Natural killer cell treated with Interleukin-12 subunit alpha and Interleukin-12 subunit beta and Interleukin-15 and Interleukin-18, amount 100 ng/mL, for 72 hours (primary cell): ENCODE measurements at regions not wholly inside any gene's neighbourhood (a gene's known extent, or its start where the extent isn't known, plus 50 kb on each side); places are given as distances from the start of the nearest gene placed in this dataset.
"Not testable (repeated sequence)": the region's sequence is repeated elsewhere in the genome, so short reads cannot be mapped to it uniquely, and the experiment has no call there.

Experiments
- ATAC-seq, 2 donors: fragments of 150-1000 bp; cut with Tn5 transposase in 1 of 2; sonication (Bioruptor Pico), chemical (Tn5 transposase) in 1 of 2; 2 replicates each; pipeline ENCODE4 v1.10.0; 2021
- DNase-seq: peaks from one replicate; pipeline ENCODE4 v3.0.0; 2022; ENCODE audit warnings: low spot score
- H3K27ac Mint-ChIP-seq, 2 donors: 1 replicate in 1 of 2; 2 replicates in 1 of 2; pipeline ENCODE4 v1.8.0; 2022; ENCODE audit warnings: mixed read lengths in 2 of 2, mild to moderate bottlenecking in 1 of 2, moderate library complexity in 1 of 2
- H3K27me3 Mint-ChIP-seq, 2 donors: 1 replicate in 1 of 2; 2 replicates in 1 of 2; pipeline ENCODE4 v1.8.0; 2022; ENCODE audit warnings: mixed read lengths in 2 of 2
- H3K36me3 Mint-ChIP-seq: one replicate; pipeline ENCODE4 v1.8.0; 2022; ENCODE audit warnings: mixed read lengths
- H3K4me1 Mint-ChIP-seq, 2 donors: 1 replicate in 1 of 2; 2 replicates in 1 of 2; pipeline ENCODE4 v1.8.0; 2022; ENCODE audit warnings: low read depth in 2 of 2, mixed read lengths in 2 of 2, mild to moderate bottlenecking in 1 of 2
- H3K4me3 Mint-ChIP-seq: one replicate; pipeline ENCODE4 v1.8.0; 2022; ENCODE audit warnings: mixed read lengths
- H3K9me3 Mint-ChIP-seq: 2 replicates; pipeline ENCODE4 v1.8.0; 2022; ENCODE audit warnings: mixed read lengths

DNA sequence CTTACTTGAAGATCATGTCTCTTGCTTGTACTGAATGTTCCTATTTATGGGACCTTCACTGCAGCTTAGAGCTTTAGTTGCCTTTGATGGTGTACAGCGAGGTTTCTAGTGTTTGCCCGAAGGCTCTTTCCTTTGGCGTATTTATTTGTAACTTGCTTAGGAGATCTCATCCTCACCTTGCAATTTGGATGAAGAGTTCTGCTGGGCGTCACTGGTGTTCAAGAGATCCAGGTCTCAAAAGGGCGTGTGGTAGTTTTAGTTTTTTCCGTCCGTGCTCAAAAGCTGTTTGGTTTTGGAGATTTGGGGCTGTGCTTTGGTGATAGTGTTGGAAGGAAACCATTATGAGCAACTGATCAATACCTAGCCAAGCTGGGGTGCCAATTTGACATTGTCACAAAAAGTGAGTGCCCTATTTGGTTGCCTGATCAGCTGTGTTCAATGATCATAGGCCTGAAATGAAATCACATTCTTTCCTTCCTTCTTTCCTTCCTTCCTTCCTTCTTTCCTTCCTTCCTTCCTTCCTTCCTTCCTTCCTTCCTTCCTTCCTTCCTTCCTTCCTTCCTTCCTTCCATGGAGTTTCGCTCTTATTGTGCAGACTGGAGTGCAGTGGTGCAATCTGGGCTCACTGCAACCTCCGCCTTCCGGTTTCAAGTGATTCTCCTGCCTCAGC, 69.7 kb upstream of the GRAMD1B start:
- DNase-seq (no peak), ATAC-seq (no peak)
- peaks cover 6% of the 10 kb centered on the region for H3K36me3 Mint-ChIP-seq
- H3K4me3 Mint-ChIP-seq = peak overlapping the region; percentile 79
- peaks cover 22 to 24% of the 10 kb centered on the region in 2 donors for H3K27me3 Mint-ChIP-seq
- H3K27ac Mint-ChIP-seq = no peak overlapping the region
- no peaks in the 10 kb centered on the region for H3K9me3 Mint-ChIP-seq
- H3K4me1 Mint-ChIP-seq = peaks cover 15 to 54% of the 10 kb centered on the region in 2 donors

DNA sequence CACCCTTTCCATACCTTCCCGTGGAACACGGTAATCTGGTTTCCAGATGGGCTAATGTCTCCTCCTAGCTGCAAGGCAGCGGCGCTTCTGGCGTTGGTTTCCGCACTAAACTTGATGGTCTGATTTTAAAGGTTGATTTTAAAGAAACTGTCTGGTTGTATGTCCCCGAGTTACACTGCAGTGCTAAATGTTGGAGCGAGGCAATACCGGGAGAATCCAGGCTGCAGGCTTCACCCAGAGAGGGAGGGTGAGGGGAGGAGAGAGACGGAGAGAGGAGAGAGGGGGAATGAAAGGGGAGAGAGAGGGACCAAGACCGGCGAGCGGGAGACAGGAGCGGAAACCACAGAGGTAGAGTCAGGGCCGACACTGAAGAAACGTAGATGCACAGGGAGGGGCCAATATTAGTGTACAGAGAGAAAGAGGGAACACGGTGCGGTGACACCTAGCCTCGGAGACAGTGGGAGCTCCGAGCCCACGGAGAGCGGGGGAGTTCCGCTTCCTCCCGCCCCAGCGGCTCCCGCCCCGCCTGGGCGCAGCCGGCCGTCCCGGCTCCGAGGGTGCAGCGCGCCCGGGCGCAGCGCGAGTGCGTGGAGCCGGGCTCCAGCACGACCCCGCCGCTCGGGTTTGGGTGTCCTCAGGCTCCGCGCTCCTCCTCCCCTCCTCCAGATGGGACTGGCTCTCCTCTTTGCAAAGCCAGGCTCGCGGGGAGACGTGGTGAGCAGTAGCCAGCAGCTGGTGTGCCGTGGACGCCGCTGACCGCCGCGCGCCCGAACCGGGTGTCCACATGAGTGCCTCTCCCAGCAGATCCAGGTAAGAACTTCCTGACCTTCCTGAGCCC, 71.9 kb upstream of the GRAMD1B start:
- H3K27ac Mint-ChIP-seq = peak overlapping the region; percentile 2 to 64
- H3K27me3 Mint-ChIP-seq = peaks cover 19 to 22% of the 10 kb centered on the region in 2 donors
- H3K4me3 Mint-ChIP-seq = peak overlapping the region; percentile 92
- DNase-seq (no peak), ATAC-seq (peak; percentile 81 to 87)
- peaks cover 6% of the 10 kb centered on the region for H3K36me3 Mint-ChIP-seq
- H3K4me1 Mint-ChIP-seq = peaks cover 10 to 36% of the 10 kb centered on the region in 2 donors
- no peaks in the 10 kb centered on the region for H3K9me3 Mint-ChIP-seq

DNA sequence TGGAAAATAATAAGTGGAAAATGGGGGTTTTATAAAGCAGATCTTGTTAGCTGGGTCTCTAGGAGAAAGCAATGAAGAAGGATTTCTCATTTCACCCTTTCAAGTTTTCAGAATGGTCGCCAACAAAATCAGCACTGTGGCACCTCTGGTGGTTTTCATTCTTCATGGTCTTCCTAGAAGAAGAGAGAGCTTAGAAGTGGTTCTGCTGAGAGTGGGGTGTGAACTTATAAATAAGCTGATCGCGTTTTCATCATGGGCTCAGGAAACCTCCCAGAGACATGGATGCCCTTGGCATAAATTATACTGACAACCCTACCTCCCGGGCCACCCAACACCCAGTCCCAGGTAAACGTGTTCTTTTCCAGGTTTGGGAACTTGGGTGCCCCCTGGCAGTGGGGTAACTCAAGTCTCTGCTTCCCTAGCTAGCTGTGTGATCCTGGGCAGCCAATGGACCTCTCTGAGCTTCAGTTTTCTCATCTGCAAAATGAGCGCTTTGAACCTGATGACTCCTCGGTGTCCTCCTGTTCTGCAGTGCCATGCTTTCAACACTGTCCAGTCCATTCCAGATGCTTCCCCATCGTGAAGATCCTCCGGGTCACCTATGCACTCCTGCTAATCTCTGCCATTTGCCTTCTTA, 72.6 kb upstream of the GRAMD1B start:
- Mint-ChIP-seq H3K36me3 (peaks cover 6% of the 10 kb centered on the region), H3K4me3 (peak overlapping the region; percentile 92), H3K9me3 (no peaks in the 10 kb centered on the region), H3K27ac (peak overlapping the region; percentile 5 to 64), H3K4me1 (peaks cover 10 to 36% of the 10 kb centered on the region in 2 donors), H3K27me3 (peaks cover 24 to 29% of the 10 kb centered on the region in 2 donors)
- ATAC-seq (peak; percentile 47 to 52), DNase-seq (no peak)

DNA sequence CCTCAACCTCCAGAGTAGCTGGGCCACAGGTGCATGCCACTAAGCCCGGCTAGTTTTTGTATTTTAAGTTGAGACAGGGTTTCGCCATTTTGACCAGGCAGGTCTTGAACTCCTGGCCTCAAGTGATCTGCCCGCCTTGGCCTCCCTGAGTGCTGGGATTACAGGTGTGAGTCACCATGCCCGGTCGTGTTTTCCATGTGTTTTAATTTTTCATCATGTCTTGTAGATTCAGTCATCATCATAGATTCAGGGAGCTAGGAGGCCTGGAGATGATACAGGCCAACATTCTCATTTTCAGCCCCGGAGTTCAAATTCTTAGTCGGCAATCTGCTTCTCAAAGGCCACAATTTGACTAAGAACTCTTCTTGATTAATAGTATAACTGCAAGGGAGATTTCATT, 73.5 kb upstream of the GRAMD1B start:
- peaks cover 24 to 26% of the 10 kb centered on the region in 2 donors for H3K27me3 Mint-ChIP-seq
- H3K4me3 Mint-ChIP-seq = peak overlapping the region; percentile 92
- H3K9me3 Mint-ChIP-seq = no peaks in the 10 kb centered on the region
- peaks cover 6% of the 10 kb centered on the region for H3K36me3 Mint-ChIP-seq
- peak overlapping the region in 1 of 2 donors; percentile 64 for H3K27ac Mint-ChIP-seq
- no peak for DNase-seq
- no peak for ATAC-seq
- H3K4me1 Mint-ChIP-seq = peaks cover 9 to 34% of the 10 kb centered on the region in 2 donors

DNA sequence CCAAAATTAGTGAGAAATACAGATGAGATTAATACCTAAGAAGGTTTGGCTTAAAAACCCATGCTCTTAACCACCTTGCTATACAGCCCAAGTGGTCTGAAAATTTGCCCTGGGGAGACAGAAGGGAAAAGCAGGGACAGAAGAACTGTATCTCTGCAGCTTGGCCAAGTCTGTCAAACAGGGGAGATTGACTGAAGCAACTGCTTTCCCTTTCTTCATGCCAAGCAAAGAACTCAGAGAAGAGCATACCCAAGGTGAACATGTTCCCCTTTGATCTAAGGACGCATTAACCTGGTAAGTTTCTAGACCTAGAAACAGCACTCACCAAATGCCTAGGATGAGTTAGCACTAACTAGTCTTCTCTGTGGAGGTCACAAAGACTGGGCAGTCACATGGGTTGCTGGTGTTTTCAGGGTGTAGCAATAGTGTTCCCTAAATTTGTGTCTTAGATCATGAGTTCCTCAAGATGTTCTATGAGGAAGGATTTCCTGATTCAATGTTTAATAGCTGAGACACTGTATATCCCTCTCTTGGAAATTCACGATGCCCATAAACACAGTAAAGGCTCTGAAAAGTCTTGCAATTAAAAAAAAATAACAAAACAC, 75.6 kb upstream of the GRAMD1B start:
- ATAC-seq (no peak), DNase-seq (no peak)
- Mint-ChIP-seq H3K27me3 (peaks cover 12 to 14% of the 10 kb centered on the region in 2 donors), H3K9me3 (no peaks in the 10 kb centered on the region), H3K4me3 (no peak overlapping the region), H3K36me3 (no peaks in the 10 kb centered on the region), H3K27ac (no peak overlapping the region), H3K4me1 (peaks cover 7 to 19% of the 10 kb centered on the region in 2 donors)

DNA sequence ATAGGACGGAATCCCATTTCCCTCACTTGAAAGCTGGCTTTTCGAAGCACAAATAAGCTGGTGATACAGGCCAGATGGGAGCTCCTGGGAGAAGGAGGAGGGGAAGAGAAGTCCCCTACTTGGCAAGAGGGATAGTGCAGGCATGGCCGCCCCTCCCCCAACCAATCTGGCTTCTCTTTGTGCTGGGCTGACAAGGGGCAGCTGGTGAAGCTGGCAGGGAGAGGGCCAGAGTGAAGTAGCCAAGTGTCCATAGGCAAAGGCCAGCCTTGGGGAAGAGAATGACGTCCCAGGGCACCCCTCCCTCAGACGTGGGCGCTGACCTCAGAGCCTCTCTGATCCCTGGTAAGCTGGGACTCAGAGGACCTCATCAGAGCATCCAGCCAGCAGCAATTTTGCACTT, 78.7 kb upstream of the GRAMD1B start:
- ATAC-seq = no peak
- H3K36me3 Mint-ChIP-seq = no peaks in the 10 kb centered on the region
- H3K9me3 Mint-ChIP-seq = no peaks in the 10 kb centered on the region
- no peak for DNase-seq
- H3K4me3 Mint-ChIP-seq = no peak overlapping the region
- H3K27me3 Mint-ChIP-seq = peaks cover 7 to 12% of the 10 kb centered on the region in 2 donors
- H3K4me1 Mint-ChIP-seq = peaks cover under 1 to 3% of the 10 kb centered on the region in 2 donors
- H3K27ac Mint-ChIP-seq = no peak overlapping the region

DNA sequence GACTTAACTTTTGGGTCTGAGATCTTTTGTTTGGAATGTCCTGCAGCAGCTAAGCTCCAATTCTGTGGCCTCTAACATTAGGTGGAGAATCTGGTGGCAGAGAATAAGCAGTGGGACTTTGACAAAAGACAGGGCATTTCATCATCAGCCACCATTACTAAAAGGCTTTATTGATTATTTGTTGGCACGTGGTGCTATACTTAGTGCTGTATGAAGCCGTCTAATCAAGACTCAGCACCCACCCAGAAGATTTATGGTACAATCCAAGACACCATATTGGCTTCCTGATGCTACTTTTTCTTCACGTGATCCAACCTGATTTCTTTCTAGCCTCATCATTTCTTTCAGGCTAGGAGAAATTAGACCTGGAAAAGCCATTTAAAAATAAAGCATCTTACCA, 80.7 kb upstream of the GRAMD1B start:
- Mint-ChIP-seq H3K27me3 (peaks cover 7 to 12% of the 10 kb centered on the region in 2 donors), H3K4me1 (peaks cover 0 to 3% of the 10 kb centered on the region in 2 donors), H3K9me3 (no peaks in the 10 kb centered on the region), H3K4me3 (no peak overlapping the region), H3K36me3 (no peaks in the 10 kb centered on the region), H3K27ac (no peak overlapping the region)
- ATAC-seq (no peak), DNase-seq (no peak)

DNA sequence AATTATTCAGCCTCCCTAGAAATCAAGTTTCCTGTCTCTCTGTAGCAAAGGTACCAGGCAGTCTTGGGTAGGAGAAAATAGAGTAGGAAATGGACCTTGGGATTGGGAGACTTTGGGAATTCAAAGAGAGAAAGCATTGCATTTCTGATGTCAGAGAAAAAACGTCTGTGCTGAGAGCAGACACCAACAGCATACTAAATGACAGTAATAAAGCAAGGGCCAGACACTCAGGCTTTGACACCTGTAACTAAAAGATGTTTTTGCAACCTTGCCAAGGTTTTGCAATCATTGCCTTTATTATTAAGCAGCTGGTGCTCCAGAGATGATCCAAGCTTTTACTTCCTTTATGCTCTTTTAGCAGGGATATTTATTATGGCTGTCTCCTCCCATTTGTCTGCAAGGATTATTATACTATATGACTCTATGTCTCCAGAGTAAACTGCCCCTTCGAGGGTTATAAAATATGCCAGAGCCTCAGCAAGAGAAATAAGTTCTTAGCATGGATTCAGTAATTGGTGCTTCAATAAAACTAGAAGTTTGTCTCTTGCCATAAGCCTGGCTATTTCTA, 85.2 kb upstream of the GRAMD1B start:
- Mint-ChIP-seq H3K36me3 (peaks cover 5% of the 10 kb centered on the region), H3K4me3 (no peak overlapping the region), H3K27me3 (peaks cover 0 to 12% of the 10 kb centered on the region in 2 donors), H3K4me1 (peaks cover 0 to 3% of the 10 kb centered on the region in 2 donors), H3K9me3 (no peaks in the 10 kb centered on the region), H3K27ac (no peak overlapping the region)
- DNase-seq (no peak), ATAC-seq (no peak)

DNA sequence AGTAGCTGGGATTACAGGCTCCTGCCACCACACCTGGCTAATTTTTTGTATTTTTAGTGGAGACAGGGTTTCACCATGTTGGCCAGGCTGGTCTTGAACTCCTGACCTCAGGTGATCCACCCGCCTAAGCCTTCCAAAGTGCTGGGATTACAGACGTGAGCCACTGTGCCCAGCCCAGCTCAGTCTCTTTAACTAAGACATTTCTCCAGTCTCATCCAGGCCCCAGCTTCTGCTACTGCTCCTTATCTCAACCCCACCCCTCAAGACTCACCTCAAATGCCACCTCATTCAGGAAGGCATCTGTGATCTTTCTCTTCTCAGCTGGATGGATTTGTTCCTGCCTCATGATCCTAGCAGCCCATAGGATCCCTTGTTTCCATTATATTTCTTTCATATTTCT, 85.9 kb upstream of the GRAMD1B start:
- H3K4me3 Mint-ChIP-seq = not testable (repeated sequence)
- H3K27me3 Mint-ChIP-seq = peaks cover 0 to 12% of the 10 kb centered on the region in 2 donors

DNA sequence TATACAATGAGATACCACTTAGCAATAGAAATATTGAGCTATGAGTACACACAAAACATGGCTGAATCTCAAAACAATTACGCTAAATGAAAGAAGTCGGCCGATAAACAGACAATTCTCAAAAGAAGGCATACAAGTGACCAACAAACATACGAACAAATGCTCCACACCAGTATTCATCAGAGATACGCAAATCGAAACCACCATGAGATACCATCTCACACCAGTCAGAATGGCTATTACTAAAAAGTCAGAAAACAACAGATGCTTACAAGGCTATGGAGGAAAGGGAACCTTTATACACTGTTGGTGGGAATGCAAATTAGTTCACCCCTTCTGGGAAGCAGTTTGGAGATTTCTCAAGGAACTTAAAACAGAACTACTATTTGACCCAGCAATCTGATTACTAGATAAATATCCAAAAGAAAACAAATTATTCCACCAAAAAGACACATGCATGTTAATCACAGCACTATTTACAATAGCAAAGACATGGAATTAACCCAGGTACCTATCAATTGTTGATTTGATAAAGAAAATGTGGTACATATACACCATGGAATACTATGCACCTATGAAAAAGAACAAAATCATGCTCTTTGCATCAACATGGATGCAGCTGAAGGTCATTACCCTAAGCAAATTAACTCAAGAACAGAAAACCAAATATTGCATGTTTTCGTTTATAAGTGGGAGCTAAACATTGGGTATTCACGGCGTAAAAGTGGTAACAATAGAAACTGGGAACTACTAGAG, 90.9 kb upstream of the GRAMD1B start:
- peak in 1 of 2 donors; percentile 67 for ATAC-seq
- Mint-ChIP-seq H3K4me1 (peaks cover 0 to 13% of the 10 kb centered on the region in 2 donors), H3K36me3 (peaks cover 9% of the 10 kb centered on the region), H3K9me3 (no peaks in the 10 kb centered on the region), H3K27ac (no peak overlapping the region), H3K27me3 (peaks cover 0 to 16% of the 10 kb centered on the region in 2 donors), H3K4me3 (no peak overlapping the region)
- no peak for DNase-seq

More for the DNA sequence above, 85.9 kb upstream of the GRAMD1B start:
- not testable (repeated sequence) for DNase-seq, H3K9me3 Mint-ChIP-seq, H3K4me1 Mint-ChIP-seq, ATAC-seq, H3K36me3 Mint-ChIP-seq
- H3K27ac Mint-ChIP-seq = peak overlapping the region in 1 of 2 donors; percentile 3

DNA sequence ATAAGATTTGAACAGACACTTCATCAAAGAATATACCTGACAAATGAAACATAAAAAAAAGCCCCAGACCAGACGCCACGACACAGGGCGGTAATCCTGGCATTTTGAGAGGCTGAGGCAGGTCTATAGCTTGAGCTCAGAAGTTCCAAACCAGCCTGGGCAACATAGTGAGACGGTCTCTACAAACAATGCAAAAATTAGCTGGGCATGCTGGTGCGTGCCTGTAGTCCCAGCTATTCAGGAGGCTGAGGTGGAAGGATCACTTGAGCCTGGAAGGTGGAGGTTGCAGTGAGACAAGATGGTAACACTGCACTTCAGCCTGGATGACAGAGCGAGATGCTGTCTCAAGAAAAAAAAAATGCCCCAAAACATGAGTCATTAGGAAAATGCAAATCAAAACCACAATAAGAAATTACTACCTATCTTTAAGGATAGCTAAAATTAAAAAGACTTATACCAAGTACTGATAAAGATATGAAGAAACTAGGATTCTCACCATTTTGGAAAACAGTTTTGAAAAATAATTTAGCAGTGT, 91.7 kb upstream of the GRAMD1B start:
- peak in 1 of 2 donors; percentile 80 for ATAC-seq

DNA sequence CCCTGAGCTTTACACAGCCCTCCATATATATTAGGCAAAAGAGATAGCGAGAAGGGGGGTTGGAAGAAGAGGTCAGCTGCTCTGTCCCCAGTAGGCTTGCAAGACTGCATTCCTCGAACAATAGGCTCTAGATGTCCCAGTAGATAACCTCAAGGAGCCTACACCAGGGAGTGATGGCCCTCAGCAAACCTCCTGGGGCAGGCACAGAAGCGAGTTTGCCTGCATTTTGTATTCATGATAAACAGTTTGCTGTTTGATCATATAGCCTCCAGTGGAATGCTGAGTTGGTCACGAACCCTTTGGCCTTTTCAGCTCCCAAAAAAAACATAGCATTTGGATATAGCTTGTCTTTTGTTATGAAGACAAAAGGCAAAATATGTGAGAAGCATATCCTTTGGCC, 95.1 kb upstream of the GRAMD1B start:
- Mint-ChIP-seq H3K27me3 (peaks cover 0 to 8% of the 10 kb centered on the region in 2 donors), H3K9me3 (no peaks in the 10 kb centered on the region), H3K36me3 (peaks cover 4% of the 10 kb centered on the region), H3K27ac (no peak overlapping the region), H3K4me3 (no peak overlapping the region), H3K4me1 (peaks cover 0 to 13% of the 10 kb centered on the region in 2 donors)
- no peak for DNase-seq
- ATAC-seq = no peak

More for the DNA sequence above, 91.7 kb upstream of the GRAMD1B start:
- Mint-ChIP-seq H3K27me3 (peaks cover 0 to 16% of the 10 kb centered on the region in 2 donors), H3K9me3 (no peaks in the 10 kb centered on the region), H3K36me3 (peaks cover 9% of the 10 kb centered on the region), H3K4me1 (peaks cover 0 to 13% of the 10 kb centered on the region in 2 donors), H3K27ac (no peak overlapping the region), H3K4me3 (no peak overlapping the region)
- no peak for DNase-seq
